ENCODE measurements at regions not wholly inside any gene's neighbourhood (a gene's known extent, or its start where the extent isn't known, plus 50 kb on each side); places are given as distances from the start of the nearest gene placed in this dataset.

GRCh38 chr1:67604778-67605177, 80.2 kb upstream of the GADD45A start:
- TF ChIP-seq POLR2AphosphoS5 (IDR thresholded peaks at IDR 0.05; ENCODE audit: low read depth, low read length) = no peak
- no peak for TF ChIP-seq TCF7L2 (IDR thresholded peaks at IDR 0.05; ENCODE audit: low read depth, low read length)
- no peak for TF ChIP-seq CTCF (IDR thresholded peaks at IDR 0.05)
- TF ChIP-seq REST (IDR thresholded peaks at IDR 0.05; ENCODE audit: insufficient read depth in 1 of 2, low read depth in 2 of 2, low read length in 1 of 2) = no peak
- no peak for TF ChIP-seq SIN3A (IDR thresholded peaks at IDR 0.05; ENCODE audit: borderline replicate concordance, insufficient read depth, low read depth, low read length)
